Stimulated activated CD4-positive, alpha-beta T cell treated with anti-CD3 and anti-CD28 coated beads, Interleukin-4, amount 100 ng/mL, for 1 hour (primary cell): ENCODE measurements at regions not wholly inside any gene's neighbourhood (a gene's known extent, or its start where the extent isn't known, plus 50 kb on each side); places are given as distances from the start of the nearest gene placed in this dataset.
A peak's percentile ranks its signal among the peaks of the same experiment; 100 is the strongest.

Experiments
- DNase-seq: peaks from one replicate; pipeline ENCODE4 v3.0.0-alpha.2; 2020

- no peak for DNase-seq
Observed at GRCh38 chrX:9196961-9197640, 163.2 kb upstream of the FAM9B start.

- no peak for DNase-seq
Observed at GRCh38 chrX:9204560-9204959, 170.6 kb upstream of the FAM9B start.

- no peak for DNase-seq
Observed at GRCh38 chrX:9205599-9206223, 171.8 kb upstream of the FAM9B start.

GRCh38 chrX:9207142-9207541 is 173.2 kb upstream of the FAM9B start:
- no peak for DNase-seq

- DNase-seq, result no peak
Observed at GRCh38 chrX:9211269-9211668, 177.3 kb upstream of the FAM9B start.

- DNase-seq, result no peak
Observed at GRCh38 chrX:9221781-9222180, 187.9 kb upstream of the FAM9B start.

- DNase-seq, result no peak
Observed at GRCh38 chrX:9222299-9222698, 188.4 kb upstream of the FAM9B start.

GRCh38 chrX:9227276-9227675 is 193.3 kb upstream of the FAM9B start:
- no peak for DNase-seq

- no peak for DNase-seq
Observed at GRCh38 chrX:9231491-9231890, 197.6 kb upstream of the FAM9B start.

- DNase-seq, result no peak
Observed at GRCh38 chrX:9233141-9233540, 199.2 kb upstream of the FAM9B start.

GRCh38 chrX:9234315-9234714 is 200.4 kb upstream of the FAM9B start:
- no peak for DNase-seq

- DNase-seq, result no peak
Observed at GRCh38 chrX:9235722-9236121, 201.8 kb upstream of the FAM9B start.

- no peak for DNase-seq
Observed at GRCh38 chrX:9240956-9241355, 207.0 kb upstream of the FAM9B start.

GRCh38 chrX:9241427-9241826 is 207.5 kb upstream of the FAM9B start:
- no peak for DNase-seq

GRCh38 chrX:9249051-9249846 is 215.3 kb upstream of the FAM9B start:
- no peak for DNase-seq

- no peak for DNase-seq
Observed at GRCh38 chrX:9252182-9252581, 212.7 kb upstream of the TBL1X start.

- no peak for DNase-seq
Observed at GRCh38 chrX:9253211-9253610, 211.6 kb upstream of the TBL1X start.

- DNase-seq, result peak; percentile 2
Observed at GRCh38 chrX:9257718-9258420, 207.0 kb upstream of the TBL1X start.

GRCh38 chrX:9258421-9259104 is 206.3 kb upstream of the TBL1X start:
- no peak for DNase-seq

- DNase-seq, result no peak
Observed at GRCh38 chrX:9260603-9261002, 204.3 kb upstream of the TBL1X start.

- DNase-seq, result no peak
Observed at GRCh38 chrX:9267415-9267814, 197.4 kb upstream of the TBL1X start.

- no peak for DNase-seq
Observed at GRCh38 chrX:9269134-9269533, 195.7 kb upstream of the TBL1X start.
